Right lobe of liver (tissue), 4 donors: ENCODE measurements at regions not wholly inside any gene's neighbourhood (a gene's known extent, or its start where the extent isn't known, plus 50 kb on each side); places are given as distances from the start of the nearest gene placed in this dataset.

Source experiments
- POLR2A ChIP-seq: fragments of 450-650 bp; IDR thresholded peaks from one replicate; pipeline ENCODE4 v1.6.1; 2017; ENCODE audit warnings: antibody characterized with exemption, mild to moderate bottlenecking
- TF ChIP-seq, protein P1 (sequence below), 4 donors: fragments of 200-600 bp in 3 of 4; fragments of 450-650 bp in 1 of 4; IDR thresholded peaks; one replicate each; pipeline versions ENCODE4 v1.5.1 to v1.8.0; 2016 to 2022; ENCODE audit warnings: antibody characterized with exemption in 4 of 4, mild to moderate bottlenecking in 2 of 4
- donor health status: DM: no; HTN: no; CAD: no.
- donor health status: DM: no; HTN: no; CAD: no.
- donor health status: DM: no; HTN: yes; CAD: no.

DNA sequence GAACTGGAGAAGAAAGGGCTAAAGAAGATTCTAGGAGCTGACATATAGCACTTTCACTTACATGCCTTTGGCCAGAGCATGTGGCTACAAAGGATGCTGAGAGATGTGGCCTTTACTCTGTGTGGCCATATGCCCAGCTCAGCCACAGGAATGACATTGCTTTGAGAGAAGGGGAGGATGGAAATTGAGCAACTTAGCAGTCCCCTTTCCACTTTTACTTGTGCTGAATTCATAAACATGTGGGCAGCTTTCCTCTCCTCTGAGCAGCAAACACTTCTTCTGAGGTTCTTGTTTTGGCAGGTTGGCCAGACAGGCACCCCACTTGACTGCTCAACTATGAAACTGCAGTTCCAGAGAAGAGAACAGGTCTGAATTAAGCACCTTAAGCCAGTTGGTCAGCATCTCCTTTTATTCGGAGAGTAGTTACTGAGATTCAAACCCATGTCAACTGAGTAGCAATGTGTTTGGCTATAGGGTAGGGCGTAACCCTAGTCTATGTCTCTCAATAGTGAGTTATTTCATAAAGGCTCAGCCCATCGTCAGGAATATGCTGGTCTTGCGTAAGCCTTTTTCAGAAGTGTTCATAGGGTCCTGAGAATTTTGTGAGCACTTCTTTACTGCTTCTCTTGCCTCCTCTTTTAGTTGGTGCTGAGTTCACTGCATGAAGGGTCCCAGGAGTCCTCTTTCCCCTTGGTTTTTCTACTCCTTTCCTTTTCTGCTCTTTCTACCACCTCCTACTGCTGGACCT, 134.5 kb downstream of the PALM2AKAP2 start:
- TF ChIP-seq, protein P1, sequence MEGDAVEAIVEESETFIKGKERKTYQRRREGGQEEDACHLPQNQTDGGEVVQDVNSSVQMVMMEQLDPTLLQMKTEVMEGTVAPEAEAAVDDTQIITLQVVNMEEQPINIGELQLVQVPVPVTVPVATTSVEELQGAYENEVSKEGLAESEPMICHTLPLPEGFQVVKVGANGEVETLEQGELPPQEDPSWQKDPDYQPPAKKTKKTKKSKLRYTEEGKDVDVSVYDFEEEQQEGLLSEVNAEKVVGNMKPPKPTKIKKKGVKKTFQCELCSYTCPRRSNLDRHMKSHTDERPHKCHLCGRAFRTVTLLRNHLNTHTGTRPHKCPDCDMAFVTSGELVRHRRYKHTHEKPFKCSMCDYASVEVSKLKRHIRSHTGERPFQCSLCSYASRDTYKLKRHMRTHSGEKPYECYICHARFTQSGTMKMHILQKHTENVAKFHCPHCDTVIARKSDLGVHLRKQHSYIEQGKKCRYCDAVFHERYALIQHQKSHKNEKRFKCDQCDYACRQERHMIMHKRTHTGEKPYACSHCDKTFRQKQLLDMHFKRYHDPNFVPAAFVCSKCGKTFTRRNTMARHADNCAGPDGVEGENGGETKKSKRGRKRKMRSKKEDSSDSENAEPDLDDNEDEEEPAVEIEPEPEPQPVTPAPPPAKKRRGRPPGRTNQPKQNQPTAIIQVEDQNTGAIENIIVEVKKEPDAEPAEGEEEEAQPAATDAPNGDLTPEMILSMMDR (IDR thresholded peaks at IDR 0.05), result no peak
- no peak for TF ChIP-seq POLR2A
